Bronchial epithelial cell (primary cell): ENCODE measurements at regions not wholly inside any gene's neighbourhood (a gene's known extent, or its start where the extent isn't known, plus 50 kb on each side); places are given as distances from the start of the nearest gene placed in this dataset.

Source experiments
- DNase-seq: peaks from one replicate; pipeline ENCODE4 v3.0.0-alpha.2; 2010; ENCODE audit warnings: low read depth
- FAIRE-seq: peaks from 2 replicates; lab custom pipeline; 2011; peaks lifted over from hg19 to GRCh38; lab: Jason Lieb, UNC
- H3K27me3 ChIP-seq: 2 replicates; pipeline ENCODE4 v1.5.1; 2011; ENCODE audit warnings: low read length; ENCODE audit not compliant: control insufficient read depth, insufficient read depth
- H3K36me3 ChIP-seq: 2 replicates; pipeline ENCODE4 v1.5.1; 2011; ENCODE audit warnings: low read length; ENCODE audit not compliant: control insufficient read depth, insufficient read depth
- H3K4me3 ChIP-seq: 2 replicates; pipeline ENCODE4 v1.5.1; 2011; ENCODE audit warnings: mild to moderate bottlenecking, low read depth, low read length, control low read depth
- CTCF ChIP-seq: IDR thresholded peaks from 2 replicates; pipeline ENCODE4 v1.5.1; 2011; ENCODE audit warnings: mild to moderate bottlenecking, moderate library complexity, low read length, control low read depth, inconsistent platforms; ENCODE audit not compliant: insufficient read depth, severe bottlenecking

DNA sequence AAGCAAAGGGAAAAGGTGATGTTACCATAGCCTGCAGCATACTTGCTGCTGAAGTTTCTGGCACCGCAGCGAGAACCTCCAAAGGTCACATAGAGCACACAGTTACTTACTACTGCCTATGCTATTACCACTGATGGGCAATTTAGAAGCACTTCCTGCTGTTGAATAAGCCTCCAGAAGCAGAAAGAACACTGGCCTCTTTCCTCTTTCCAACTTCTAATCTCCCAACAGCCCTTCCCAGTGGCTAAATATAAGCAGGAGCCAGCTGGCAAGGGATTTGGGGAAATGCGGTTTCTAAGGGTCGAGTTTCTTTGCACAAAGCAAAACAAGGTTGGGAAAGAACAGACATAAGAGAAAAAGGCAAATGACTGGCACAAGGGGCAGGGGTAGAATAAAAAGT, 669.2 kb upstream of the ACO1 start:
- no peak overlapping the region for H3K4me3 ChIP-seq
- no peak for DNase-seq
- no peak for FAIRE-seq
- H3K27me3 ChIP-seq, result no peaks in the 10 kb centered on the region
- TF ChIP-seq CTCF, result no peak
- H3K36me3 ChIP-seq, result no peaks in the 10 kb centered on the region

DNA sequence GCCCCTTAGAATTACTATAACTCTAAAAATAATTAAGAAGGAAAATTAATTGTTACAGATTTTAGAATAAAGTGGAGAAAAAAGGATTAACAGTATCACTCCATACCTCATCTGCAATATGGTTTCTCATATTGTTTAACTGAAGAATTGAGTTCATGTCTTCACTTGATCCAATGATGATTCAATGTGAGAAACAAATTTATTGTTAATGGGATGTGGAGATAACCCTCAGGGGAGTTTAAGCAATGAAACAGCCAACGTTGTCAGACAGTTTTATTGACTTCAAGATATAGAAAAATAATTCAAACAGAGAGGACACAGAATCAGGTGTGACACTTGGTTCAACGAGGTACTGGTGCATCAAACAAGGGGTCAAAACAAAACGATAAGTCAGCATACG, 665.2 kb upstream of the ACO1 start:
- TF ChIP-seq CTCF, result no peak
- FAIRE-seq, result no peak
- peak; percentile 61 for DNase-seq
- Histone ChIP-seq H3K4me3 (no peak overlapping the region), H3K27me3 (no peaks in the 10 kb centered on the region), H3K36me3 (no peaks in the 10 kb centered on the region)

DNA sequence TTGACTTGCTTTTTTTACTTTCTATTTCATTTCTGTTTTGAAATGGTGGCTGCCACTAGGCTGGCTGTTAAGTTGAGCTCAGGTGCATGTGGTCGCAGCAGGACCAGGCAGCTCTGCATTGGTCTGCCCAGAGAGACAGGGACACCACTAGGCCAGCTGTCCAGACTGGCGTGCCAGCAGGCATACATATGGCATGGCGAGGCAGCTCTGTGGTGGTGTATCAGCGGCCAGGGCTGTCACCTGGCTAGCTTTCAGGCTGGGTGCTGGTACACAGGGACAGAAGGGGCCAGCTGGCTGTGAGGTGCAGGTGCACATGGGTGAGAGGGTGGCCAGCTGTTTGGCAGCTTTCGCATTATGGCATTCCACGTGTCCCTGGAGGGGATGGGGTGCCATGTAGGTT, 654.0 kb upstream of the ACO1 start:
- no peaks in the 10 kb centered on the region for H3K27me3 ChIP-seq
- DNase-seq (no peak), FAIRE-seq (no peak)
- H3K4me3 ChIP-seq, result no peak overlapping the region
- H3K36me3 ChIP-seq, result no peaks in the 10 kb centered on the region
- TF ChIP-seq CTCF, result no peak

DNA sequence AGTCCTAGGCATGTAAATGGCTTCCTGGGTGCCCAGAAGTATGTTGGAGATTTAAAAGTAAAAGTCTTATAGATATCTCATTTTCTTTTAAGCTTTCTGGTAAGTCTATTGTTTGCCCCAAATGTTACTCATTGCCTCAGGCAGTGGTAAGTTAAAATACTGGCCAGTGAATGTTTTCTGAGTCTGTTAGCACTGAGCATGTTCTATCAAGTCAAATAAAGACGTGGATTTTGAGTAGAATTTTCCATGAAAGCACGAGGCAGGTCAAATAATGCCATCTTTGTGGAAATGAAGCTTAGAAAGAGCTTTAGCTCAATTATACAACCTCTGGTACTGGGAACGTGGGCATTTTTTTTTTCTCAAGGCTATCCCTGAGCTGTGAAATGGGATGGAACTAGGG, 651.3 kb upstream of the ACO1 start:
- H3K36me3 ChIP-seq, result no peaks in the 10 kb centered on the region
- H3K4me3 ChIP-seq, result no peak overlapping the region
- no peak for TF ChIP-seq CTCF
- FAIRE-seq, result no peak
- DNase-seq, result peak; percentile 46
- H3K27me3 ChIP-seq, result no peaks in the 10 kb centered on the region

DNA sequence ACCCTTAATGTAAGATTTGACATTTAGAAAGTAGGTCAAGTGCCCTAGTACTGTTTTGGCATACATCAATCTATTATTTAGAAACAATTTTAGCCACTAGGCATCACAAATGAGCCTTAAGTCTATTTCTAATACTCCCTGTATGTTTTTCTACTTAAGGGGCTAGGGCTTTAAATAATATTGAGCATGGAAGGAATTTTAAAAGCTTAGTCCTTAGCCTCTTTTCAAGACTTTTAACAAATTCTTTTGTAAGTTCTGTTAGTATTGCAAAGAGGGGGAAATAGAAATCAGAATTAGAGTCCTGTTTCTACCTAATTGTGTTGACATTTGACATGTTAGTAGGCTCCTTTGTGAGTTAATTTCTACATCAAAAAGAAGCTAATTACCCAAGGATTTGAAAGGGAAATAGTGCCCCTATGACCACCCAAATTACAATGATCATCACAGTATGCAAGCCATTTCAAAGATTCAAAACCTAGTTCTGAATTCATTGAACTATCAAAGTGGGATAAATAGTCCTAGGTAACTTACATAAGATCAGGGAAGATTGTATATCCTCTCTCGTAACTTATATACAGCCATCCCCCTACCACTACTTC, 647.8 kb upstream of the ACO1 start:
- TF ChIP-seq CTCF, result no peak
- DNase-seq (no peak), FAIRE-seq (no peak)
- Histone ChIP-seq H3K4me3 (no peak overlapping the region), H3K27me3 (no peaks in the 10 kb centered on the region), H3K36me3 (no peaks in the 10 kb centered on the region)

DNA sequence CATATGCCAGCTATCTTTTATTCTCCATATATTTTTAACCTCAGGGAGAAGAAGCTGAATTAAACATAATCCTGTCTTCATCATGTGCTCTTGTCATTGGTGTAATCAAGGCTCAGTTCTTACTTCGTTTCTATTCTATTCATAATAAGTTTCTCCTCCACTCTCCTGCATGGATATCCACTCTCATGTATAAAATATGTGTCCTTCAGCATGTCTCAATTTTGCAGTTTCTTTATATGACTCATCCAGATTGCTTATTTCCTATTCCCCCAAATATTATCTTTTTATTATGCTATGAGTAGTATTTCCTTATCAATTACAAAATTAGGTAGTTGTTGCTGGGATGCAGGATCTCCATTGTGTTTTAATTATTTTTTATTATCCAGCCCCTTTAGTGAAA, 643.7 kb upstream of the ACO1 start:
- TF ChIP-seq CTCF, result no peak
- Histone ChIP-seq H3K36me3 (no peaks in the 10 kb centered on the region), H3K4me3 (no peak overlapping the region), H3K27me3 (no peaks in the 10 kb centered on the region)
- FAIRE-seq (no peak), DNase-seq (peak; percentile 45)
